HepG2 (cell line): ENCODE measurements at regions not wholly inside any gene's neighbourhood (a gene's known extent, or its start where the extent isn't known, plus 50 kb on each side); places are given as distances from the start of the nearest gene placed in this dataset.

Experiments
- ATAC-seq: fragments of 200-7000 bp; cut with Tn5 transposase; 3 replicates; pipeline ENCODE4 v1.9.1; 2020; ENCODE audit warnings: mild to moderate bottlenecking, moderate library complexity
- BruUV-seq: library from RNA; stranded (reverse); fragments of 400-500 nt; replicated peaks from 2 replicates; lab custom pipeline; 2021; lab: Mats Ljungman, UMichigan
- CTCF ChIA-PET: fragments of 300-600 bp; formaldehyde crosslinking; extraction: SDS; loops from one replicate; lab custom pipeline; 2021; ENCODE audit warnings: low total read pairs, inconsistent platforms, low intra/inter-chr PET ratio; lab: Yijun Ruan, JAX
- POLR2A ChIA-PET: fragments of 350-600 bp; sonication (Branson Sonifier 250); formaldehyde crosslinking; loops from one replicate; lab custom pipeline; 2020; ENCODE audit warnings: antibody characterized with exemption, inconsistent platforms; lab: Yijun Ruan, JAX
- DNase-seq: peaks from one replicate; pipeline ENCODE4 v3.0.0-alpha.2; 2015; ENCODE audit warnings: low spot score
- FAIRE-seq: peaks from 3 replicates; lab custom pipeline; 2011; peaks lifted over from hg19 to GRCh38; lab: Jason Lieb, UNC
- H2AFZ ChIP-seq: one replicate; pipeline ENCODE4 v1.6.1; 2011; ENCODE audit warnings: low read length, inconsistent platforms
- H3K27ac ChIP-seq: fragments of 300-600 bp; 3 replicates; pipeline ENCODE4 v1.8.0; 2011; ENCODE audit warnings: mixed run types, mild to moderate bottlenecking, mixed read lengths, low read length, inconsistent platforms; ENCODE audit not compliant: insufficient read depth; ENCODE audit errors: extremely low read length
- H3K27me3 ChIP-seq, 2 experiments: fragments of 200-600 bp in 1 of 2; 2 replicates in 1 of 2; 3 replicates in 1 of 2; pipeline versions ENCODE4 v1.6.0 to v1.8.0; 2011; ENCODE audit warnings: low read length in 2 of 2, mild to moderate bottlenecking in 2 of 2, moderate library complexity in 2 of 2, inconsistent platforms in 1 of 2; ENCODE audit not compliant: insufficient read depth in 2 of 2, control insufficient read depth in 1 of 2
- H3K36me3 ChIP-seq, 2 experiments: fragments of 200-600 bp in 1 of 2; replicated peaks in 1 of 2; 2 replicates in 1 of 2; 3 replicates in 1 of 2; pipeline versions ENCODE4 v1.5.1 to v1.8.0; 2011; ENCODE audit warnings: low read length in 2 of 2, inconsistent platforms in 1 of 2; ENCODE audit not compliant: insufficient read depth in 2 of 2, control insufficient read depth in 1 of 2
- H3K4me1 ChIP-seq: 2 replicates; pipeline ENCODE4 v1.5.1; 2012; ENCODE audit warnings: low read length, inconsistent platforms; ENCODE audit not compliant: insufficient read depth
- H3K4me2 ChIP-seq: 2 replicates; pipeline ENCODE4 v1.6.0; 2011; ENCODE audit warnings: low read depth, low read length, inconsistent platforms
- H3K4me3 ChIP-seq, 3 experiments: fragments of 200-600 bp in 1 of 3; sonication (generic), shearing (Covaris generic) in 1 of 3; replicated peaks in 1 of 3; 2 replicates each; pipeline ENCODE4 v1.5.1; 2011 to 2016; ENCODE audit warnings: low read length in 3 of 3, inconsistent platforms in 2 of 3, low read depth in 2 of 3, mild to moderate bottlenecking in 2 of 3, control low read depth in 1 of 3, mixed read lengths in 1 of 3; ENCODE audit not compliant: insufficient read depth in 1 of 3
- H3K79me2 ChIP-seq: one replicate; pipeline ENCODE4 v1.6.1; 2011; ENCODE audit warnings: low read length, inconsistent platforms; ENCODE audit not compliant: insufficient read depth
- H3K9ac ChIP-seq: 2 replicates; pipeline ENCODE4 v1.6.0; 2011; ENCODE audit warnings: mild to moderate bottlenecking, low read depth, low read length, inconsistent platforms; ENCODE audit not compliant: insufficient read depth
- H3K9me3 ChIP-seq: 2 replicates; pipeline ENCODE4 v1.5.1; 2012; ENCODE audit warnings: mild to moderate bottlenecking, low read length
- H4K20me1 ChIP-seq: 2 replicates; pipeline ENCODE4 v1.6.0; 2011; ENCODE audit warnings: inconsistent platforms, mild to moderate bottlenecking, low read length, moderate library complexity; ENCODE audit not compliant: insufficient read depth
- ARID2 ChIP-seq: sonication (generic); formaldehyde crosslinking; IDR thresholded peaks from 2 replicates; pipeline ENCODE4 v1.8.1; 2022; ENCODE audit warnings: mild to moderate bottlenecking, missing genetic modification reagents, borderline replicate concordance
- ATF7 ChIP-seq, 2 experiments: fragments of 450-650 bp in 1 of 2; sonication (generic) in 1 of 2; formaldehyde crosslinking in 1 of 2; IDR thresholded peaks; 2 replicates each; pipeline versions ENCODE4 v1.4.0 to v1.6.1; 2016 to 2020; ENCODE audit warnings: antibody characterized with exemption in 1 of 2, mild to moderate bottlenecking in 1 of 2, missing genetic modification reagents in 1 of 2
- POLR2A ChIP-seq, 2 experiments: IDR thresholded peaks; 2 replicates each; pipeline ENCODE4 v1.6.1; 2011; ENCODE audit warnings: low read depth in 2 of 2, low read length in 2 of 2, mild to moderate bottlenecking in 1 of 2, moderate library complexity in 1 of 2; ENCODE audit not compliant: insufficient read depth in 1 of 2
- ZNF7 ChIP-seq: IDR thresholded peaks from 2 replicates; pipeline ENCODE4 v1.6.1; 2016; ENCODE audit warnings: missing biosample characterization, missing genetic modification reagents
- WGBS: methylation state at CpG from one replicate; pipeline ENCODE4 v1.1.6; 2017; ENCODE audit warnings: low lambda C conversion rate; 5-methylcytosine and 5-hydroxymethylcytosine counted together
- in situ Hi-C: cut with HindIII; loops from 2 replicates; pipeline ENCODE4 v1.10.0; 2017; ENCODE audit warnings: low pct_unique_long_range_greater_than_20kb; ENCODE audit not compliant: extremely low pct_ligation_motif_present
- intact Hi-C: fragments of 100-400 bp; cut with micrococcal nuclease; formaldehyde crosslinking; loops from one replicate; pipeline ENCODE4 v1.10.0; 2022; ENCODE audit not compliant: unreplicated experiment
- TF ChIP-seq, protein P1 (sequence below): sonication (generic); formaldehyde crosslinking; IDR thresholded peaks from 2 replicates; pipeline ENCODE4 v1.4.0; 2020; ENCODE audit warnings: mild to moderate bottlenecking, missing genetic modification reagents
- TF ChIP-seq, protein P2 (sequence below): sonication (generic); formaldehyde crosslinking; IDR thresholded peaks from 2 replicates; pipeline ENCODE4 v1.5.0; 2020; ENCODE audit warnings: missing genetic modification reagents, mild to moderate bottlenecking, borderline replicate concordance

DNA sequence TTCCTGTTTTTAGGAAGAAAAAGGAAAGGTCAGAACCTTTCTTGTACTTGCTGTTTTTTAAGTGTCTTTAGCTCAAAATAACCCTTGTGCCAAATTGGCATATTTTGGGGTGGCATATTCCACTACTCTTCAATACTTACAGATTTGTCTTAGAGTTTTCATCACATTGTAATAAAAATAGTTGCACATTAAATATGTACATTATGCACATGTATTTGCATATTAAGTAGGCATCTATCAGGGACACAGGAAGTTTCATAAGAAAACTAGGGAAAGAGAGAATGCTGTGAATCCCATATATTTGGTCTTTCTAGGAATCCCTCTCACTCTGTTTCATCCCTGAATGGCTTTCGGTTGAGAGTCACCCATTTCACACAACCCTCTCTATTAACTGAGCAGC is 139.6 kb downstream of the LARP7 start:
- FAIRE-seq = no peak
- ChIA-PET POLR2A (no interaction called here), CTCF (no interaction called here)

DNA sequence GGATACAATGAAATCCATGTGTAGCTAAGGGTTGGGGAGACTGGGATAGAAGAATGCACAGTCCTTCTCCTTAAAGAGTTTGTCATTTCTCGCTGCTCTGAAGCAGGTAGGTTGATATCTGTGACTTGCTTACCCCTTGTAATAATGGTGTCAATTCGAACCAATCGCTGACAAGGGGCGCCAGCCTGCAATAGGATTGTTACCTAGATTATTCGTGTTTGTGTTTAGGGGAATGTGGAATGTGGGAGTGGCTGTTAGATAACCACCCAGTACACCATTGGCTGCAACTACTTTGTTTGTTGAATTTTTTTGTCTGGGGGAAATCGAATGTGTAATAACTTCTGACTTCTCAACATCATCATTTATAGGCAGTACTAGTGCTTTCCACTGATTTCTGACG is 141.6 kb downstream of the LARP7 start:
- 23% methylated on average over 4 of the region's 7 CpGs for WGBS
- TF ChIP-seq, protein P1, sequence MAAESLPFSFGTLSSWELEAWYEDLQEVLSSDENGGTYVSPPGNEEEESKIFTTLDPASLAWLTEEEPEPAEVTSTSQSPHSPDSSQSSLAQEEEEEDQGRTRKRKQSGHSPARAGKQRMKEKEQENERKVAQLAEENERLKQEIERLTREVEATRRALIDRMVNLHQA (CRISPR knock-in tag) = no peak
- TF ChIP-seq, protein P2, sequence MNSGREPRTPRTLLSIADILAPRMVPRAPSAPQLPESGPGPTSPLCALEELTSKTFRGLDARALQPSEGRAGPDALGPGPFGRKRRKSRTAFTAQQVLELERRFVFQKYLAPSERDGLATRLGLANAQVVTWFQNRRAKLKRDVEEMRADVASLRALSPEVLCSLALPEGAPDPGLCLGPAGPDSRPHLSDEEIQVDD = no peak
- ChIA-PET CTCF (no interaction called here), POLR2A (no interaction called here)
- in situ Hi-C loops = no loop called here
- H3K4me2 ChIP-seq = no peak overlapping the region
- no peaks in the 10 kb centered on the region for H3K79me2 ChIP-seq
- no peak overlapping the region for H3K9ac ChIP-seq
- no peak overlapping the region for H2AFZ ChIP-seq
- no peaks in the 10 kb centered on the region for H4K20me1 ChIP-seq
- no peak for ATAC-seq
- no peaks in the 10 kb centered on the region for H3K4me1 ChIP-seq
- no peak overlapping the region for H3K4me3 ChIP-seq
- no peak for FAIRE-seq
- DNase-seq = no peak
- intact Hi-C loops = no loop called here
- H3K27me3 ChIP-seq = no peaks in the 10 kb centered on the region
- no peaks in the 10 kb centered on the region for H3K9me3 ChIP-seq
- no TSS peak for BruUV-seq
- H3K36me3 ChIP-seq = no peaks in the 10 kb centered on the region
- H3K27ac ChIP-seq = no peak overlapping the region

More for the DNA sequence above, 139.6 kb downstream of the LARP7 start:
- H3K36me3 ChIP-seq = no peaks in the 10 kb centered on the region
- H3K9ac ChIP-seq = no peak overlapping the region
- H4K20me1 ChIP-seq = no peaks in the 10 kb centered on the region
- no TSS peak for BruUV-seq
- no peak for DNase-seq
- no peak for ATAC-seq
- H3K4me3 ChIP-seq = no peak overlapping the region
- intact Hi-C loops = no loop called here
- in situ Hi-C loops = no loop called here
- H3K4me1 ChIP-seq = no peaks in the 10 kb centered on the region
- H3K4me2 ChIP-seq = no peak overlapping the region
- H3K27ac ChIP-seq = no peak overlapping the region
- no peaks in the 10 kb centered on the region for H3K27me3 ChIP-seq
- 41% methylated on average over 1 of the region's 1 CpG for WGBS
- TF ChIP-seq ATF7 (IDR thresholded peaks at IDR 0.05) (no peak), ATF7 (CRISPR knock-in tag; IDR thresholded peaks at IDR 0.05) (no peak), ZNF7 (no peak), ARID2 (no peak), POLR2A (IDR thresholded peaks at IDR 0.05; ENCODE audit: insufficient read depth in 1 of 2, low read depth in 2 of 2, low read length in 2 of 2) (no peak)
- H3K79me2 ChIP-seq = no peaks in the 10 kb centered on the region
- H2AFZ ChIP-seq = no peak overlapping the region
- H3K9me3 ChIP-seq = no peaks in the 10 kb centered on the region
